ENCODE measurements at regions not wholly inside any gene's neighbourhood (a gene's known extent, or its start where the extent isn't known, plus 50 kb on each side); places are given as distances from the start of the nearest gene placed in this dataset.

DNA sequence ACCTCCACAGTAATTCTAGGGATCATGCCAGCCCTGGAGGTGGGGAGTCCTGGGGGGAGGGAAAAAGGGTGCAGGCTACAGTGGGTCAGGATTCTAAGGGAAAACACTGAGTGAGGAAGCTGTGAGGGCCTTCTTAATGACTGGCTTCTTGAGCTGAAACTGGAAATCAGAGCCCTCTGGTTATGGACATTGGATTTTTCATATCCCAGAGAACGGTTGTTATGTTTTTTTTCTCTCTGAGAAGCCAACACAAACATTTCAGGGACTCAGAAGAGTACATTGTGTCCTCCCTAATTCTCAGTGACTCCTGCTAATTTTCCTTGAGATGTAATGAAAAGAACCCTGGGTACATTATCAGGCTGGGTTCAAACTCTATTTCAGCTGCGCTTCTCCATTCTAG, 162.4 kb upstream of the PRDX4 start:
- TF ChIP-seq, protein P1, sequence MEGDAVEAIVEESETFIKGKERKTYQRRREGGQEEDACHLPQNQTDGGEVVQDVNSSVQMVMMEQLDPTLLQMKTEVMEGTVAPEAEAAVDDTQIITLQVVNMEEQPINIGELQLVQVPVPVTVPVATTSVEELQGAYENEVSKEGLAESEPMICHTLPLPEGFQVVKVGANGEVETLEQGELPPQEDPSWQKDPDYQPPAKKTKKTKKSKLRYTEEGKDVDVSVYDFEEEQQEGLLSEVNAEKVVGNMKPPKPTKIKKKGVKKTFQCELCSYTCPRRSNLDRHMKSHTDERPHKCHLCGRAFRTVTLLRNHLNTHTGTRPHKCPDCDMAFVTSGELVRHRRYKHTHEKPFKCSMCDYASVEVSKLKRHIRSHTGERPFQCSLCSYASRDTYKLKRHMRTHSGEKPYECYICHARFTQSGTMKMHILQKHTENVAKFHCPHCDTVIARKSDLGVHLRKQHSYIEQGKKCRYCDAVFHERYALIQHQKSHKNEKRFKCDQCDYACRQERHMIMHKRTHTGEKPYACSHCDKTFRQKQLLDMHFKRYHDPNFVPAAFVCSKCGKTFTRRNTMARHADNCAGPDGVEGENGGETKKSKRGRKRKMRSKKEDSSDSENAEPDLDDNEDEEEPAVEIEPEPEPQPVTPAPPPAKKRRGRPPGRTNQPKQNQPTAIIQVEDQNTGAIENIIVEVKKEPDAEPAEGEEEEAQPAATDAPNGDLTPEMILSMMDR (IDR thresholded peaks at IDR 0.05) = no peak
- TF ChIP-seq POLR2A (IDR thresholded peaks at IDR 0.05) = no peak
